K562 (cell line): ENCODE measurements at regions not wholly inside any gene's neighbourhood (a gene's known extent, or its start where the extent isn't known, plus 50 kb on each side); places are given as distances from the start of the nearest gene placed in this dataset.

Experiments used
- ATAC-seq: fragments of 200-7000 bp; cut with Tn5 transposase; 3 replicates; pipeline ENCODE4 v1.9.1; 2020; ENCODE audit warnings: moderate library complexity
- BruUV-seq: library from RNA; stranded (reverse); fragments of 400-500 nt; replicated peaks from 2 replicates; lab custom pipeline; 2021; lab: Mats Ljungman, UMichigan
- CTCF ChIA-PET: fragments of 300-600 bp; formaldehyde crosslinking; extraction: SDS; loops from one replicate; lab custom pipeline; 2021; ENCODE audit warnings: low intra/inter-chr PET ratio; lab: Yijun Ruan, JAX
- POLR2A ChIA-PET: fragments of 300-600, 350-650 bp; sonication (Branson Sonifier 250); formaldehyde crosslinking; extraction: SDS; loops from one replicate; lab custom pipeline; 2021; ENCODE audit warnings: antibody characterized with exemption, inconsistent platforms; lab: Yijun Ruan, JAX
- DNase-seq, 4 experiments: peaks; one replicate each; pipeline versions ENCODE4 v3.0.0 to v3.0.0-alpha.2; 2011 to 2018; ENCODE audit warnings: low spot score in 3 of 4, mixed read lengths in 3 of 4; ENCODE audit errors: extremely low read depth in 1 of 4
- FAIRE-seq: peaks from 2 replicates; lab custom pipeline; 2011; peaks lifted over from hg19 to GRCh38; lab: Jason Lieb, UNC
- H2AFZ ChIP-seq: 2 replicates; pipeline ENCODE4 v1.6.0; 2011; ENCODE audit warnings: low read depth, low read length, control low read depth, inconsistent platforms
- H3K27ac ChIP-seq: fragments of 200-600 bp; 3 replicates; pipeline ENCODE4 v1.8.0; 2011; ENCODE audit warnings: low read depth, mild to moderate bottlenecking, control low read depth, inconsistent platforms, low read length, moderate library complexity, mixed read lengths; ENCODE audit errors: extremely low read depth
- H3K27me3 ChIP-seq, 2 experiments: fragments of 300-600 bp in 1 of 2; 2 replicates in 1 of 2; 3 replicates in 1 of 2; pipeline versions ENCODE4 v1.6.0 to v1.8.0; 2011; ENCODE audit warnings: inconsistent platforms in 2 of 2, low read length in 2 of 2, mild to moderate bottlenecking in 1 of 2, mixed read lengths in 1 of 2, moderate library complexity in 1 of 2; ENCODE audit not compliant: control insufficient read depth in 2 of 2, insufficient read depth in 2 of 2
- H3K36me3 ChIP-seq: fragments of 300-600 bp; 3 replicates; pipeline ENCODE4 v1.8.0; 2011; ENCODE audit warnings: mild to moderate bottlenecking, low read length, inconsistent platforms; ENCODE audit not compliant: control insufficient read depth, insufficient read depth
- H3K4me1 ChIP-seq, 2 experiments: fragments of 200-600 bp in 1 of 2; replicated peaks in 1 of 2; 2 replicates in 1 of 2; 3 replicates in 1 of 2; pipeline versions ENCODE4 v1.5.1 to v1.8.0; 2011; ENCODE audit warnings: inconsistent platforms in 2 of 2, low read length in 2 of 2, mild to moderate bottlenecking in 1 of 2, mixed read lengths in 1 of 2, moderate library complexity in 1 of 2; ENCODE audit not compliant: control insufficient read depth in 2 of 2, insufficient read depth in 2 of 2
- H3K4me2 ChIP-seq: 2 replicates; pipeline ENCODE4 v1.6.1; 2011; ENCODE audit warnings: low read length, control low read depth, inconsistent platforms, mixed read lengths; ENCODE audit not compliant: insufficient read depth
- H3K4me3 ChIP-seq: fragments of 200-600 bp; sonication (generic), shearing (Covaris generic); 2 replicates; pipeline ENCODE4 v1.5.1; 2016; ENCODE audit warnings: control low read depth, inconsistent platforms
- H3K79me2 ChIP-seq: fragments of 200-600 bp; 3 replicates; pipeline ENCODE4 v1.8.0; 2011; ENCODE audit warnings: low read length, inconsistent platforms; ENCODE audit not compliant: control insufficient read depth, insufficient read depth
- H3K9ac ChIP-seq, 2 experiments: 2 replicates each; pipeline versions ENCODE4 v1.6.0 to v1.6.1; 2011; ENCODE audit warnings: low read depth in 2 of 2, low read length in 2 of 2, control low read depth in 1 of 2, inconsistent platforms in 1 of 2, mild to moderate bottlenecking in 1 of 2, mixed read lengths in 1 of 2; ENCODE audit not compliant: insufficient read depth in 1 of 2
- H3K9me1 ChIP-seq: one replicate; pipeline ENCODE4 v1.6.0; 2011; ENCODE audit warnings: inconsistent platforms, mild to moderate bottlenecking, low read length, moderate library complexity; ENCODE audit not compliant: control insufficient read depth, insufficient read depth
- H3K9me3 ChIP-seq: replicated peaks from 2 replicates; pipeline ENCODE4 v1.5.1; 2011; ENCODE audit warnings: low read depth, low read length, inconsistent platforms; ENCODE audit not compliant: control insufficient read depth, insufficient read depth
- H4K20me1 ChIP-seq: replicated peaks from 2 replicates; pipeline ENCODE4 v1.6.1; 2011; ENCODE audit warnings: low read length, inconsistent platforms, mixed read lengths; ENCODE audit not compliant: control insufficient read depth, insufficient read depth
- BRD9 ChIP-seq: fragments of 450-650 bp; IDR thresholded peaks from 2 replicates; pipeline ENCODE4 v1.6.1; 2018; ENCODE audit warnings: low read depth; ENCODE audit not compliant: partially characterized antibody
- C11orf30 ChIP-seq: fragments of 450-650 bp; IDR thresholded peaks from 2 replicates; pipeline ENCODE4 v1.6.1; 2016; ENCODE audit warnings: low read depth, mild to moderate bottlenecking
- ETV5 ChIP-seq: sonication (generic); formaldehyde crosslinking; IDR thresholded peaks from 2 replicates; pipeline ENCODE4 v1.4.0; 2020; ENCODE audit warnings: low read depth, mild to moderate bottlenecking, missing genetic modification reagents
- NFRKB ChIP-seq: fragments of 450-650 bp; IDR thresholded peaks from 2 replicates; pipeline ENCODE4 v1.6.1; 2016; ENCODE audit warnings: low read depth
- ZNF184 ChIP-seq: sonication (generic); formaldehyde crosslinking; IDR thresholded peaks from 2 replicates; pipeline ENCODE4 v1.5.0; 2020; ENCODE audit warnings: missing genetic modification reagents
- ZNF316 ChIP-seq: fragments of 450-650 bp; IDR thresholded peaks from 2 replicates; pipeline ENCODE4 v1.6.1; 2016
- WGBS: fragments of 100-300 bp; shearing (Covaris generic); methylation state at CpG from one replicate; pipeline ENCODE4 v1.1.6; 2016; ENCODE audit warnings: low coverage, mixed read lengths; ENCODE audit not compliant: insufficient coverage; ENCODE audit errors: missing lambda C conversion rate; 5-methylcytosine and 5-hydroxymethylcytosine counted together
- in situ Hi-C: fragments of 300-500 bp; cut with MboI; formaldehyde crosslinking; loops from 4 replicates; pipeline ENCODE4 v1.15.0; 2018; ENCODE audit warnings: inconsistent platforms, mixed read lengths
- intact Hi-C: fragments of 100-400 bp; cut with micrococcal nuclease; formaldehyde crosslinking; loops from 2 replicates; pipeline ENCODE4 v1.14.2; 2022

- no peak for TF ChIP-seq ETV5
- TF ChIP-seq ZNF184 (CRISPR knock-in tag) = no peak
- TF ChIP-seq BRD9 = no peak
- FAIRE-seq (no peak), DNase-seq (no peak), ATAC-seq (no peak)
- Histone ChIP-seq H3K79me2 (no peaks in the 10 kb centered on the region), H3K9me1 (no peaks in the 10 kb centered on the region), H3K27ac (no peak overlapping the region), H3K9ac (no peak overlapping the region), H4K20me1 (0 out of 2 replicates have a peak, but pooled peaks cover 2% of the 10 kb centered on the region), H3K4me1 (no peaks in the 10 kb centered on the region), H3K36me3 (no peaks in the 10 kb centered on the region), H3K9me3 (no peaks in the 10 kb centered on the region), H3K4me2 (no peak overlapping the region), H3K27me3 (no peaks in the 10 kb centered on the region), H2AFZ (no peak overlapping the region), H3K4me3 (no peak overlapping the region)
- BruUV-seq = no TSS peak
- ChIA-PET POLR2A (no interaction called here), CTCF (no interaction called here)
- WGBS = 0% methylated on average over 1 of the region's 1 CpG
- intact Hi-C loops (no loop called here), in situ Hi-C loops (no loop called here)
These were observed 90.5 kb upstream of the GDF10 start for GRCh38 chr10:47209466-47209865.

GRCh38 chr10:47214520-47214919 is 85.5 kb upstream of the GDF10 start:
- CTCF ChIA-PET = no interaction called here
- BruUV-seq = no TSS peak
- FAIRE-seq (no peak), DNase-seq (no peak), ATAC-seq (no peak)
- H3K9me1 ChIP-seq = no peaks in the 10 kb centered on the region
- H3K9ac ChIP-seq = no peak overlapping the region
- H3K27ac ChIP-seq = no peak overlapping the region
- no peaks in the 10 kb centered on the region for H3K9me3 ChIP-seq
- TF ChIP-seq NFRKB (no peak), C11orf30 (peak; percentile 44; the same call in 1 of the 2 replicates), ZNF316 (peak; percentile 38; the same call in 1 of the 2 replicates)
- H3K4me2 ChIP-seq = no peak overlapping the region
- H3K27me3 ChIP-seq = no peaks in the 10 kb centered on the region
- POLR2A ChIA-PET = interaction anchor here (0.7 to 1.5 kb wide), 3 partner anchors 8 to 77 kb away, joined by 3 to 8 read pairs (median 4); no protein-coding TSS in a partner anchor
- in situ Hi-C loops (no loop called here), intact Hi-C loops (no loop called here)
- 0 out of 2 replicates have a peak, but pooled peaks cover 6% of the 10 kb centered on the region for H4K20me1 ChIP-seq
- H3K79me2 ChIP-seq = no peaks in the 10 kb centered on the region
- H3K4me1 ChIP-seq = no peaks in the 10 kb centered on the region
- H2AFZ ChIP-seq = no peak overlapping the region
- no peaks in the 10 kb centered on the region for H3K36me3 ChIP-seq
- H3K4me3 ChIP-seq = no peak overlapping the region
